Lower lobe of right lung (tissue), 2 donors: ENCODE measurements at regions not wholly inside any gene's neighbourhood (a gene's known extent, or its start where the extent isn't known, plus 50 kb on each side); places are given as distances from the start of the nearest gene placed in this dataset.
A peak's percentile ranks its signal among the peaks of the same experiment; 100 is the strongest.
"Not testable (repeated sequence)": the region's sequence is repeated elsewhere in the genome, so short reads cannot be mapped to it uniquely, and the experiment has no call there.

Experiments
- ATAC-seq, 2 donors: fragments of 200-7000 bp; cut with Tn5 transposase; one replicate each; pipeline ENCODE4 v1.9.1; 2020 to 2022; ENCODE audit warnings: mild to moderate bottlenecking in 2 of 2, moderate library complexity in 2 of 2
- DNase-seq: peaks from one replicate; pipeline ENCODE4 v3.0.0-alpha.2; 2020
- H3K27ac ChIP-seq: fragments of 200-600 bp; one replicate; pipeline ENCODE4 v1.8.0; 2022
- H3K27me3 ChIP-seq: fragments of 200-600 bp; one replicate; pipeline ENCODE4 v1.8.0; 2022; ENCODE audit warnings: low read depth
- H3K36me3 ChIP-seq: fragments of 200-600 bp; one replicate; pipeline ENCODE4 v1.8.0; 2022; ENCODE audit warnings: mild to moderate bottlenecking
- H3K4me1 ChIP-seq: fragments of 200-600 bp; one replicate; pipeline ENCODE4 v1.8.0; 2022
- H3K4me3 ChIP-seq: fragments of 200-600 bp; one replicate; pipeline ENCODE4 v1.8.0; 2022; ENCODE audit warnings: mild to moderate bottlenecking
- H3K9me3 ChIP-seq: fragments of 200-600 bp; one replicate; pipeline ENCODE4 v1.8.0; 2022
- intact Hi-C: fragments of 100-400 bp; cut with DNase I; formaldehyde crosslinking; loops from one replicate; pipeline ENCODE4 v1.11.0; 2022
- donor health status: DM: no; HTN: yes; CAD: no; lungs with severe emphysema.

GRCh38 chr2:111344590-111344989, 223.9 kb downstream of the BCL2L11 start:
- H3K27me3 ChIP-seq, intact Hi-C loops, ATAC-seq, DNase-seq, H3K27ac ChIP-seq, H3K4me3 ChIP-seq, H3K4me1 ChIP-seq, H3K36me3 ChIP-seq, H3K9me3 ChIP-seq: not testable (repeated sequence)

- intact Hi-C loops, result not testable (repeated sequence)
These were observed 224.7 kb downstream of the BCL2L11 start for GRCh38 chr2:111345439-111345838.

GRCh38 chr2:111346018-111346930, 225.6 kb downstream of the BCL2L11 start:
- H3K9me3 ChIP-seq, H3K36me3 ChIP-seq, H3K27ac ChIP-seq, H3K27me3 ChIP-seq, H3K4me1 ChIP-seq, DNase-seq, intact Hi-C loops, H3K4me3 ChIP-seq: not testable (repeated sequence)
- peak; percentile 57 to 72 for ATAC-seq

More at GRCh38 chr2:111345439-111345838, 224.7 kb downstream of the BCL2L11 start:
- H3K27me3 ChIP-seq, ATAC-seq, H3K27ac ChIP-seq, DNase-seq, H3K36me3 ChIP-seq, H3K4me1 ChIP-seq, H3K4me3 ChIP-seq, H3K9me3 ChIP-seq: not testable (repeated sequence)

- H3K9me3 ChIP-seq, intact Hi-C loops, DNase-seq, H3K4me3 ChIP-seq, H3K36me3 ChIP-seq, H3K27ac ChIP-seq, H3K4me1 ChIP-seq, H3K27me3 ChIP-seq: not testable (repeated sequence)
- ATAC-seq, result peak; percentile 36 to 39
These were observed 227.0 kb downstream of the BCL2L11 start for GRCh38 chr2:111347695-111348094.

GRCh38 chr2:111348316-111348715, 227.6 kb downstream of the BCL2L11 start:
- H3K9me3 ChIP-seq, intact Hi-C loops, H3K27me3 ChIP-seq, H3K27ac ChIP-seq, DNase-seq, H3K4me3 ChIP-seq, H3K36me3 ChIP-seq, ATAC-seq, H3K4me1 ChIP-seq: not testable (repeated sequence)

- H3K4me3 ChIP-seq, DNase-seq, H3K27ac ChIP-seq, intact Hi-C loops, H3K36me3 ChIP-seq, H3K9me3 ChIP-seq, H3K4me1 ChIP-seq, H3K27me3 ChIP-seq: not testable (repeated sequence)
- peak in 1 of 2 donors; percentile 6 for ATAC-seq
These were observed 234.5 kb downstream of the BCL2L11 start for GRCh38 chr2:111355022-111355817.

GRCh38 chr2:111355823-111356511, 235.3 kb downstream of the BCL2L11 start:
- intact Hi-C loops, H3K4me3 ChIP-seq, H3K27me3 ChIP-seq, H3K36me3 ChIP-seq, H3K4me1 ChIP-seq, H3K27ac ChIP-seq, H3K9me3 ChIP-seq, DNase-seq: not testable (repeated sequence)
- ATAC-seq, result peak in 1 of 2 donors; percentile 19

- H3K36me3 ChIP-seq, H3K4me3 ChIP-seq, H3K9me3 ChIP-seq, H3K27me3 ChIP-seq, intact Hi-C loops, H3K27ac ChIP-seq, H3K4me1 ChIP-seq: not testable (repeated sequence)
- ATAC-seq (peak; percentile 88 to 91), DNase-seq (peak; percentile 87)
These were observed 235.9 kb downstream of the BCL2L11 start for GRCh38 chr2:111356512-111357031.

GRCh38 chr2:111365986-111366640, 245.4 kb downstream of the BCL2L11 start:
- H3K36me3 ChIP-seq, H3K27me3 ChIP-seq, H3K9me3 ChIP-seq, DNase-seq, H3K4me1 ChIP-seq, H3K27ac ChIP-seq, intact Hi-C loops: not testable (repeated sequence)
- ATAC-seq, result peak; percentile 64 to 72
- peak overlapping the region; percentile 19 for H3K4me3 ChIP-seq

- H3K27me3 ChIP-seq, H3K27ac ChIP-seq, DNase-seq, H3K4me1 ChIP-seq, H3K36me3 ChIP-seq, intact Hi-C loops, H3K9me3 ChIP-seq: not testable (repeated sequence)
- peak in 1 of 2 donors; percentile 11 for ATAC-seq
- peak overlapping the region; percentile 19 for H3K4me3 ChIP-seq
These were observed 245.9 kb downstream of the BCL2L11 start for GRCh38 chr2:111366641-111367029.

GRCh38 chr2:111367080-111367479, 246.4 kb downstream of the BCL2L11 start:
- H3K27ac ChIP-seq, H3K4me3 ChIP-seq, H3K27me3 ChIP-seq, intact Hi-C loops, DNase-seq, H3K4me1 ChIP-seq, H3K9me3 ChIP-seq, ATAC-seq, H3K36me3 ChIP-seq: not testable (repeated sequence)

GRCh38 chr2:111367871-111368270, 247.2 kb downstream of the BCL2L11 start:
- H3K27me3 ChIP-seq, H3K4me3 ChIP-seq, H3K4me1 ChIP-seq, intact Hi-C loops, H3K36me3 ChIP-seq, DNase-seq, H3K27ac ChIP-seq, H3K9me3 ChIP-seq: not testable (repeated sequence)
- peak in 1 of 2 donors; percentile 31 for ATAC-seq

GRCh38 chr2:111368288-111368687, 247.6 kb downstream of the BCL2L11 start:
- ATAC-seq, result not testable (repeated sequence)

More at GRCh38 chr2:111368288-111368687, 247.6 kb downstream of the BCL2L11 start:
- intact Hi-C loops, H3K9me3 ChIP-seq, H3K4me3 ChIP-seq, H3K36me3 ChIP-seq, H3K4me1 ChIP-seq, DNase-seq, H3K27ac ChIP-seq, H3K27me3 ChIP-seq: not testable (repeated sequence)
